ENCODE measurements at regions not wholly inside any gene's neighbourhood (a gene's known extent, or its start where the extent isn't known, plus 50 kb on each side); places are given as distances from the start of the nearest gene placed in this dataset.
"Not testable (repeated sequence)": the region's sequence is repeated elsewhere in the genome, so short reads cannot be mapped to it uniquely, and the experiment has no call there.

DNA sequence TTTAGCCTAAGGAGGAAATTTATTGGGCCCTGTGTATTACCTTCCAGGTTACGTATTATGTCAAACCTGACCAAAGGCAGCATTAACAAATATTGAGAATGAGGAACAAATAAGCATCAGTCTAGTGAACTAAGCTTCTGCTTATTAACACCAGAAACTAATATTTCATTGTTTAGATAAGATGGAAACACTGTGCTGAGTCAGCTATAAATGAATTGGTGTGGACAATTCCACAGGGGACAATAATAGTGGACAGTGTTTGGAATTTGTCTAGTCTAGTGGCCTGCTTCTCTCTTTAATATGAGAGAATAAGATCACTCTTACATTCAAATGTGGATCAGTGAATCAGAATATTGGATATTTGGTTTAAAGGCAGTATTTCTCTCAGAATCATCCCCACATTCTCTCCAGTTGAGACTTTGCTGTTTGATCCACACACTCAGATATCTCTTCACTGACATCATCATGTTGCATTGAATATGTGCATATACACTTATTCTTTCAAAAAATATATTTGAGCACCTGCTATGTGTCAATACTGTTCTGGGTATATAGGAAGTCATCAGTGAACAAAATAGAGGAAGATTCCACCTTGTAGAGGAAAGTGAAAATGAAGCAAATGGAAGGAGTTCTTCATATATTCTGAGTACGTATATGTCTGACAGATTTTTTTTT lies 136.3 kb downstream of the DIO2 start:
- Histone ChIP-seq H3K27ac (no peak overlapping the region), H4K20me1 (no peaks in the 10 kb centered on the region), H3K9me3 (peaks cover 10% of the 10 kb centered on the region), H3K36me3 (no peaks in the 10 kb centered on the region), H3K9ac (no peak overlapping the region), H3K4me2 (no peak overlapping the region), H3K4me3 (no peak overlapping the region), H3K4me1 (no peaks in the 10 kb centered on the region), H3K27me3 (no peaks in the 10 kb centered on the region)
- TF ChIP-seq Cebpa-rat (IDR thresholded peaks at IDR 0.05) = no peak

DNA sequence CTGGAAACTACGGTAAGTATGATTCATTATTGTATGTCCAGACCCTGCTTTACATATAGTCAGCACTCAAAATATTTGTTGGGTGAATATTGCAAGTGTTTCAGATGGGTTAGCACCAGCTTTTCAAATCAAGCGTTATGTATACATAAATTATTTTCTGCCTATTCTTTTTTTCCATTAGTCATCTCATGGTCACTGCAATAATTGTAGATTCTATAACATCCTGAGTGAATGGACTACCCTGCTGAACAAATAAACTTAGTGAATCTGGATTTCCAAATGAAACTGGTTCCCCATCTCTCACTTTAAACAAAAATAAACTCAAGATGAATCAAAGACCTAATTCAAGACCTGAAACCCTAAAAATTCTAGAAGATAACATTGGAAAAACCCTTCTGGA lies 152.3 kb downstream of the DIO2 start:
- Histone ChIP-seq H3K9ac (no peak overlapping the region), H3K9me3 (peaks cover under 1% of the 10 kb centered on the region; the same call in 1 of the 2 replicates), H3K27ac (no peak overlapping the region), H3K36me3 (no peaks in the 10 kb centered on the region), H3K4me1 (no peaks in the 10 kb centered on the region), H4K20me1 (no peaks in the 10 kb centered on the region), H3K27me3 (no peaks in the 10 kb centered on the region), H3K4me2 (no peak overlapping the region), H3K4me3 (no peak overlapping the region)
- no peak for TF ChIP-seq Cebpa-rat (IDR thresholded peaks at IDR 0.05)

DNA sequence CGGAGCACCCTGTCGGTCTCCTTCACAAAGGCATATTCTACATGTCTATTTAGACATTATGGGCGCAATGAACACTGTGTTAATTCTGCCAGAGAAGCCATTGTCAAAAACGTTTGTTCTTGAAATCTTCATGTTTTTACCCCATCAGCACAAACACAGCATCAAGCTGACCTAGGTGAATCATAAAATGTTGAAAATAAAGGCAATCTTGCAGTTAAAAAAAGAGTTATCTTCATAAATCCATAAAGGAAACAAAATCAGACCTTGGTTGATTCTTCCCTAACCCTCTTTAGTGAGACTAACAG lies 154.9 kb downstream of the DIO2 start:
- no peaks in the 10 kb centered on the region for H3K36me3 ChIP-seq
- H3K27ac ChIP-seq = no peak overlapping the region
- no peak overlapping the region for H3K4me3 ChIP-seq
- H3K9me3 ChIP-seq = 0 out of 2 replicates have a peak, but pooled peaks cover 6% of the 10 kb centered on the region
- no peak for TF ChIP-seq Cebpa-rat (IDR thresholded peaks at IDR 0.05)
- H3K9ac ChIP-seq = no peak overlapping the region
- no peak overlapping the region for H3K4me2 ChIP-seq
- no peaks in the 10 kb centered on the region for H3K27me3 ChIP-seq
- no peaks in the 10 kb centered on the region for H4K20me1 ChIP-seq
- no peaks in the 10 kb centered on the region for H3K4me1 ChIP-seq

DNA sequence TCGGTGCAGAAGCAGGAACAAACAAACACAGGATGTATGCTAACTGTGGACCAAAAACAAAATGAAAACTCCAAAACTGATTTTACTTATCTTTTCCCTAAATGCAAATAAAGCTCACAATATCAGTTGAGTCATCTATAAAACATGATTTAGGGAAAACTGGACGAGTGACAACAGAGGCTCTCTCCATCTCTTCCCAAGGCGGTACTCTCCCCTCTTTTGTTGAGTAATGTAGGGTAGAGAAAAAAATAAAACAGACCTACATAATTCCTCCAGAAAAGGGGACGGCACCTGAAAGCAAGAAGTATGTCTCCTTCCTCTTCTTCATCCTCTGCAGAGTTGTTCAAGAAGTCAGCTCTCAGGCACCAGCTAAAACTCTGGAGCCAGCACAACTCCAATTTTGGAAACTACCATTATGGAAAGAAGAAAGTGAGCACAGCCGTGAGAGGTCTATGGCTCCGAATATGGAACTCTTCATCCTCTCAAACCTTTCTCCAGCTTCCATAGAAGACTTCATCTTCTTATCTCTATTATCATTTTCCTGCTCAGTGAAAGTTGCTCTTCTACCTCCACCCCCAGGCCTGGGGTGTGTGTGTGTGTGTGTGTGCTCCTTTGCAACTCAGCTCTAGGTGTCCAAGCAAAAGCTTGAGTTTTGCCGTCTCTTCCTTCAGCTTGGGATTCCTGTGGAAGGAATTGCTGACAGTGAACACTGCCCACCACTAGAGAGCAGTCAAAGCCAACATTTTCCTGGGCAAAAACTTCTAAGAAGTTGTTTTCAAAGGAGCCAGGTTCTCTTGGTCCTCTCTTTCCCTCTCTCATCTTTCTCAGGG lies 155.4 kb downstream of the DIO2 start:
- Histone ChIP-seq H3K4me2 (no peak overlapping the region), H3K27me3 (no peaks in the 10 kb centered on the region), H4K20me1 (no peaks in the 10 kb centered on the region), H3K4me3 (no peak overlapping the region), H3K9me3 (0 out of 2 replicates have a peak, but pooled peaks cover 6% of the 10 kb centered on the region), H3K36me3 (no peaks in the 10 kb centered on the region), H3K4me1 (no peaks in the 10 kb centered on the region), H3K27ac (no peak overlapping the region), H3K9ac (no peak overlapping the region)
- TF ChIP-seq Cebpa-rat (IDR thresholded peaks at IDR 0.05) = no peak

DNA sequence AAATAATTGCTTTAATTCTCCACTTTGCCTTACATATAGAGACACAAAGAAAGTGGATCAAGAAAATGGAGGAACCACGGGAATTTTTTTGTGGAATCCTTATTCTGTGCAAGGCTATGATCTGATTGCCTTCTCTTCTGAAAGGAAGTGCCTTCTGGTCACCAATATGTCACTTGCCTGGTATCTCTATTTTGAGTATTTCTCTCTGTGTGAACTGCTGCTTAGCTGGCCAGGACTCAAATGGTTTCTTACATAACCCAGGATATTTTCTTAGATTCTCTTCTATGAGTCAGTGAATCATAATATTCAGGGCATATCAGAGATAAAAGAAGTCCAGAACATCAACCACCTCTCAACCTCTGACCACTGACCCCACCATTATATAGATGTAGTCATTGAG lies 156.1 kb downstream of the DIO2 start:
- no peaks in the 10 kb centered on the region for H3K36me3 ChIP-seq
- no peak overlapping the region for H3K9ac ChIP-seq
- no peak overlapping the region for H3K27ac ChIP-seq
- no peaks in the 10 kb centered on the region for H3K4me1 ChIP-seq
- H3K27me3 ChIP-seq = no peaks in the 10 kb centered on the region
- H3K4me3 ChIP-seq = no peak overlapping the region
- 0 out of 2 replicates have a peak, but pooled peaks cover 6% of the 10 kb centered on the region for H3K9me3 ChIP-seq
- no peak for TF ChIP-seq Cebpa-rat (IDR thresholded peaks at IDR 0.05)
- H4K20me1 ChIP-seq = no peaks in the 10 kb centered on the region
- H3K4me2 ChIP-seq = no peak overlapping the region

DNA sequence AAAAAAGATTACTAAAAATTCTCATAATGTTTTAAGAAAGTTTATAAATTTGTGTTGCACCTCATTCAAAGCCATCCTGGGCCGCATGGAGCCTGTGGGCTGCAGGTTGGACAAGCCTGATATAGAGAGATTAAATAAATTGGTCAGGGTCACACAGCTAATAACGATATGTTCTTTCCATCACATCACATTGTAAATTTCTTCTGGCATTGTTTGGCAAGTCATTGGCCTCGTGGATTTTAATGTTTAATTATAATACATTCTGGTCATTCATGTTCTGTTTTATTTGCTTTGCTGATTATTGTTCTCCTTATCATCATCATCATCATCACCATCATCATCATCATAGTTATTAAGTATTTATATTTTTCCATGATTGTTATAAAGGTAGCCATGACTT lies 157.3 kb downstream of the DIO2 start:
- Histone ChIP-seq H3K27me3 (no peaks in the 10 kb centered on the region), H3K9ac (no peak overlapping the region), H3K9me3 (0 out of 2 replicates have a peak, but pooled peaks cover 6% of the 10 kb centered on the region), H3K4me1 (no peaks in the 10 kb centered on the region), H3K36me3 (no peaks in the 10 kb centered on the region), H3K27ac (no peak overlapping the region), H3K4me2 (no peak overlapping the region), H4K20me1 (no peaks in the 10 kb centered on the region), H3K4me3 (no peak overlapping the region)
- TF ChIP-seq Cebpa-rat (IDR thresholded peaks at IDR 0.05) = no peak

DNA sequence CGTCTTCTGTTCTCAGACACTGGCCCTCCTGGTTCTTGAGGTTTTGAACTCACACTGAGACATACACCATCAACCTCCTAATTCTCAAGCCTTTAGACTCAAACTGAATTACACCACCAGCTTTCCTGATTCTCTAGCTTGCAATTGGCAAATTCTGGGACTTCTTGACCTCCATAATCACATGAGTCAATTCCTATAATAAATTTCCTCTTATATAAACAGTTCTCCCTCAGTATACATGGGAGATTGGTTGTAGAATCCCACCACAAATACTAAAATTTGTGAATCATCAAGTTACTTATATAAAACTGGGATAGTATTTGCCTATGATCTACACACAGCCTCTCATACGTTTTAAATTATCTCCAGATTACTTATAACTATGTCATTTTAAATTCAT lies 162.2 kb downstream of the DIO2 start:
- H4K20me1 ChIP-seq = no peaks in the 10 kb centered on the region
- no peak overlapping the region for H3K4me2 ChIP-seq
- no peak for TF ChIP-seq Cebpa-rat (IDR thresholded peaks at IDR 0.05)
- no peak overlapping the region for H3K9ac ChIP-seq
- no peaks in the 10 kb centered on the region for H3K4me1 ChIP-seq
- H3K27ac ChIP-seq = no peak overlapping the region
- H3K9me3 ChIP-seq = 0 out of 2 replicates have a peak, but pooled peaks cover 6% of the 10 kb centered on the region
- H3K27me3 ChIP-seq = no peaks in the 10 kb centered on the region
- no peak overlapping the region for H3K4me3 ChIP-seq
- no peaks in the 10 kb centered on the region for H3K36me3 ChIP-seq

DNA sequence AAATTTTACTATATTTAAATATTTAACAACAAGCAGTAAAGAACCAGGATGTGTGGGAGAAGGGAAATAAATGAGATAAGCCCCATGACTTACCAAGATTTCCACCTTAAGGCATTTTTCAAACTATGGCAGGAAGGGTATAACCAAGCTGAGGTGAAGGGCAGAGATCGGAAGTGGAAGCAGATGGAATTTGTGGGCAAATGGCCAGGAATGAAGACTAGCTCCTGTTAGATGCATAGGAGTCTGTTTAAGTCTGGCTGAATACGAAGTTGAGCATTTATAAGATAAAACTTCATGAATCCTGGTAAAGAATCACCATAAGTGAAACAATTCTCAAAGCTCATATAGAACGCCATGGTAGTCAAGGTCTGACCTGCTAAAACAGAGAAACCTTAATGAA lies 163.5 kb downstream of the DIO2 start:
- H4K20me1 ChIP-seq = no peaks in the 10 kb centered on the region
- no peak overlapping the region for H3K4me3 ChIP-seq
- no peak for TF ChIP-seq Cebpa-rat (IDR thresholded peaks at IDR 0.05)
- H3K27me3 ChIP-seq = no peaks in the 10 kb centered on the region
- 0 out of 2 replicates have a peak, but pooled peaks cover 5% of the 10 kb centered on the region for H3K9me3 ChIP-seq
- no peak overlapping the region for H3K4me2 ChIP-seq
- no peak overlapping the region for H3K27ac ChIP-seq
- H3K4me1 ChIP-seq = no peaks in the 10 kb centered on the region
- H3K36me3 ChIP-seq = no peaks in the 10 kb centered on the region
- no peak overlapping the region for H3K9ac ChIP-seq

DNA sequence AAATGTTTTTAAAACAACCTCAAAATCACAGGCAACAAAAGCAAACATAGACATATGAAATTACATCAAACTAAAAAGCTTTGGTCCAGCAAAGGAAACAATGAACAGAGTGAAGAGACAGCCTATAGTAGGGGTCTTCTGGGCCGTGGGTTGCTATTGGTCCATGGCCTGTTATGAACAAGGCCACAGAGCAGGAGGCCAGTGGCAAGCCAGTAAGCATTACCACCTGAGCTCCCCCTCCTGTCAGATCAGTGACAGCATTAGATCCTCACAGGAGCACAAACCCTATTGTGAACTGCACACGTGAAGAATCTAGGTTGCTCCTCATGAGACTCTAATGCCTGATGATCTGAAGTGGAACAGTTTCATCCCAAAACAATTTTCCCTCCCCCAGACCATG lies 174.0 kb downstream of the DIO2 start:
- H3K4me3 ChIP-seq = no peak overlapping the region
- no peaks in the 10 kb centered on the region for H3K36me3 ChIP-seq
- H3K27ac ChIP-seq = no peak overlapping the region
- H3K4me2 ChIP-seq = no peak overlapping the region
- TF ChIP-seq Cebpa-rat (IDR thresholded peaks at IDR 0.05) = no peak
- H3K4me1 ChIP-seq = no peaks in the 10 kb centered on the region
- H3K9ac ChIP-seq = no peak overlapping the region
- H3K9me3 ChIP-seq = no peaks in the 10 kb centered on the region
- no peaks in the 10 kb centered on the region for H4K20me1 ChIP-seq
- H3K27me3 ChIP-seq = no peaks in the 10 kb centered on the region

DNA sequence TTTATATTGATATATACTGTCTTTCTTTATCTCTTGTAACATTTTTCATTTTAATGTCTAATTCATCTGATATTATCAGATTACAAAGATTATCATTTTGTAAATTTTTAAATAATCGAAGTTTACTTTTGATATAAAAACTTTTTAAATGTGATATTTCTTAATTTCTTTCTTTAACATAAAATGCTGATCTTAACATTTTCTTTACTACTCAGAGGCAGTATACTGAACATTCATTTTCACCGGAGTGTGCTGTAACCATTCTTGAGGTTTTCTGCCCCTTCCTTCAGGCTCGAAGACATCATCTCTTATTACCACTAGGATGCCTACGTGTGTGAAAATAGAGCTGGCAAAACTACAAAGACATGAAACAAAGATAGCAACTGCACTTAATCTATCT lies 186.9 kb downstream of the DIO2 start:
- no peaks in the 10 kb centered on the region for H3K27me3 ChIP-seq
- H3K4me3 ChIP-seq = no peak overlapping the region
- H3K27ac ChIP-seq = no peak overlapping the region
- no peaks in the 10 kb centered on the region for H3K36me3 ChIP-seq
- H4K20me1 ChIP-seq = no peaks in the 10 kb centered on the region
- H3K9me3 ChIP-seq = 0 out of 2 replicates have a peak, but pooled peaks cover 4% of the 10 kb centered on the region
- no peak overlapping the region for H3K4me2 ChIP-seq
- no peak for TF ChIP-seq Cebpa-rat (IDR thresholded peaks at IDR 0.05)
- H3K9ac ChIP-seq = no peak overlapping the region
- H3K4me1 ChIP-seq = no peaks in the 10 kb centered on the region

DNA sequence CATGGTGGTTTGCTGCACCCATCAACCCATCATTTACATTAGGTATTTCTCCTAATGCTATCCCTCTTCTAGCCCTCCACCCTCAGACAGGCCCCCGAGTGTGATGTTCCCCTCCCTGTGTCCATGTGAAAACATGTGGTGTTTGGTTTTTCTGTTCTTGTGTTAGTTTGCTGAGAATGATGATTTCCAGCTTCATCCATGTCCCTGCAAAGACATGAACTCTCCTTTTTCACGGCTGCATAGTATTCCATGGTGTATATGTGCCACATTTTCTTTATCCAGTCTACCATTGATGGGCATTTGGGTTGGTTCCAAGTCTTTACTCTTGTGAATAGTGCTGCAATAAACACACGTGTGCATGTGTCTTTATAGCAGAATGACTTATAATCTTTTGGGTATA lies 192.8 kb downstream of the DIO2 start:
- H4K20me1 ChIP-seq, H3K9me3 ChIP-seq, H3K27ac ChIP-seq, H3K36me3 ChIP-seq, H3K4me2 ChIP-seq, H3K4me1 ChIP-seq, H3K9ac ChIP-seq, H3K4me3 ChIP-seq, H3K27me3 ChIP-seq: not testable (repeated sequence)
